Kidney (tissue), 13 donors: ENCODE measurements at regions not wholly inside any gene's neighbourhood (a gene's known extent, or its start where the extent isn't known, plus 50 kb on each side); places are given as distances from the start of the nearest gene placed in this dataset.

Source experiments
- DNase-seq, 5 donors: peaks; one replicate each; pipeline ENCODE4 v3.0.0-alpha.2; 2013 to 2020
- FAIRE-seq: peaks from 2 replicates; lab custom pipeline; 2012; peaks lifted over from hg19 to GRCh38; lab: Jason Lieb, UNC
- H3K27ac ChIP-seq, 2 donors: one replicate each; pipeline ENCODE4 v1.7.0; 2013; ENCODE audit warnings: low read depth in 2 of 2, low read length in 2 of 2, inconsistent platforms in 1 of 2
- H3K27me3 ChIP-seq: one replicate; pipeline ENCODE4 v1.7.1; 2013; ENCODE audit warnings: low read length, inconsistent platforms; ENCODE audit not compliant: control insufficient read depth, insufficient read depth
- H3K36me3 ChIP-seq, 3 donors: one replicate each; pipeline versions ENCODE4 v1.7.0 to v1.7.1; 2013; ENCODE audit warnings: low read length in 3 of 3, control low read depth in 1 of 3, inconsistent platforms in 1 of 3; ENCODE audit not compliant: insufficient read depth in 3 of 3, control insufficient read depth in 2 of 3
- H3K4me1 ChIP-seq, 3 donors: one replicate each; pipeline versions ENCODE4 v1.7.0 to v1.7.1; 2013; ENCODE audit warnings: low read length in 3 of 3, inconsistent platforms in 1 of 3, low read depth in 1 of 3; ENCODE audit not compliant: control insufficient read depth in 2 of 3, insufficient read depth in 2 of 3
- H3K4me3 ChIP-seq, 3 donors: one replicate each; pipeline versions ENCODE4 v1.7.0 to v1.8.1; 2013; ENCODE audit warnings: low read length in 3 of 3, control low read depth in 1 of 3, inconsistent platforms in 1 of 3
- H3K9ac ChIP-seq, 3 donors: one replicate each; pipeline versions ENCODE4 v1.7.0 to v1.7.1; 2013; ENCODE audit warnings: low read length in 3 of 3, control low read depth in 1 of 3, inconsistent platforms in 1 of 3
- H3K9me3 ChIP-seq, 3 donors: one replicate each; pipeline versions ENCODE4 v1.7.0 to v1.7.1; 2013; ENCODE audit warnings: low read length in 3 of 3, control low read depth in 1 of 3, inconsistent platforms in 1 of 3; ENCODE audit not compliant: control insufficient read depth in 2 of 3, insufficient read depth in 1 of 3
- CTCF ChIP-seq: IDR thresholded peaks from 3 replicates; pipeline ENCODE4 v1.5.1; 2012; ENCODE audit warnings: mild to moderate bottlenecking, moderate library complexity, borderline replicate concordance; ENCODE audit not compliant: insufficient read depth; ENCODE audit errors: extremely low read depth
- intact Hi-C: fragments of 100-400 bp; cut with DNase I; formaldehyde crosslinking; loops from one replicate; pipeline ENCODE4 v1.11.1; 2022
- donor health status: control.
- donor health status: control.
- donor health status: control.
- donor health status: control.
- donor health status: control.
- donor health status: DM: yes; HTN: yes; CAD: no.
- donor health status: Normal renal cell carcinoma (clear cell type).

GRCh38 chr17:74134991-74135390 is 68.5 kb upstream of the RPL38 start:
- FAIRE-seq, result no peak
- TF ChIP-seq CTCF, result no peak
- H3K36me3 ChIP-seq, result no peaks in the 10 kb centered on the region
- H3K4me1 ChIP-seq, result no peaks in the 10 kb centered on the region
- H3K9ac ChIP-seq, result no peak overlapping the region
- no peaks in the 10 kb centered on the region for H3K27me3 ChIP-seq
- DNase-seq, result peak in 1 of 5 donors; percentile 15
- H3K9me3 ChIP-seq, result no peaks in the 10 kb centered on the region
- H3K4me3 ChIP-seq, result no peak overlapping the region
- intact Hi-C loops, result no loop called here
- H3K27ac ChIP-seq, result no peak overlapping the region

GRCh38 chr17:74135391-74136167 is 67.9 kb upstream of the RPL38 start:
- DNase-seq (peak in 1 of 5 donors; percentile 34), FAIRE-seq (no peak)
- Histone ChIP-seq H3K27ac (no peak overlapping the region), H3K4me1 (no peaks in the 10 kb centered on the region), H3K27me3 (no peaks in the 10 kb centered on the region), H3K9me3 (no peaks in the 10 kb centered on the region), H3K9ac (no peak overlapping the region), H3K4me3 (no peak overlapping the region), H3K36me3 (no peaks in the 10 kb centered on the region)
- intact Hi-C loops, result no loop called here
- TF ChIP-seq CTCF, result no peak

GRCh38 chr17:74137416-74137815 is 66.1 kb upstream of the RPL38 start:
- no peak for TF ChIP-seq CTCF
- Histone ChIP-seq H3K4me1 (no peaks in the 10 kb centered on the region), H3K36me3 (no peaks in the 10 kb centered on the region), H3K27me3 (no peaks in the 10 kb centered on the region), H3K4me3 (no peak overlapping the region), H3K9me3 (peaks cover 0 to 8% (median 4%) of the 10 kb centered on the region in 3 donors), H3K27ac (no peak overlapping the region), H3K9ac (no peak overlapping the region)
- FAIRE-seq, result no peak
- intact Hi-C loops, result no loop called here
- no peak for DNase-seq

GRCh38 chr17:74139120-74139519 is 64.4 kb upstream of the RPL38 start:
- no peak overlapping the region for H3K4me3 ChIP-seq
- intact Hi-C loops, result no loop called here

More at GRCh38 chr17:74139120-74139519, 64.4 kb upstream of the RPL38 start:
- FAIRE-seq (no peak), DNase-seq (no peak)
- Histone ChIP-seq H3K27me3 (no peaks in the 10 kb centered on the region), H3K27ac (no peak overlapping the region), H3K9me3 (peaks cover 0 to 18% (median 4%) of the 10 kb centered on the region in 3 donors), H3K9ac (no peak overlapping the region), H3K4me1 (no peaks in the 10 kb centered on the region), H3K36me3 (no peaks in the 10 kb centered on the region)
- TF ChIP-seq CTCF, result no peak
